Sigmoid colon (tissue), 6 donors: ENCODE measurements at regions not wholly inside any gene's neighbourhood (a gene's known extent, or its start where the extent isn't known, plus 50 kb on each side); places are given as distances from the start of the nearest gene placed in this dataset.

Experiments
- DNase-seq: peaks from one replicate; pipeline ENCODE4 v3.0.0-alpha.2; 2019
- H3K27ac ChIP-seq, 4 donors: fragments of 200-600 bp; sonication (generic); one replicate each; pipeline ENCODE4 v1.5.1; 2016 to 2019; ENCODE audit warnings: mild to moderate bottlenecking in 1 of 4
- H3K27me3 ChIP-seq, 3 donors: fragments of 200-600 bp; sonication (generic); one replicate each; pipeline ENCODE4 v1.5.1; 2019; ENCODE audit warnings: mild to moderate bottlenecking in 1 of 3
- H3K36me3 ChIP-seq, 4 donors: fragments of 200-600 bp; sonication (generic); one replicate each; pipeline ENCODE4 v1.5.1; 2016 to 2019
- H3K4me1 ChIP-seq, 4 donors: fragments of 200-600 bp; sonication (generic); one replicate each; pipeline ENCODE4 v1.5.1; 2017 to 2019
- H3K4me3 ChIP-seq, 4 donors: fragments of 200-600 bp; sonication (generic); one replicate each; pipeline ENCODE4 v1.5.1; 2017 to 2019; ENCODE audit warnings: mild to moderate bottlenecking in 2 of 4, moderate library complexity in 1 of 4
- H3K9me3 ChIP-seq, 4 donors: fragments of 200-600 bp in 3 of 4; sonication (generic) in 3 of 4; one replicate each; pipeline versions ENCODE4 v1.5.1 to v1.6.1; 2013 to 2019
- CTCF ChIP-seq, 4 experiments: fragments of 450-650 bp in 3 of 4; fragments of 200-600 bp in 1 of 4; IDR thresholded peaks; one replicate each; pipeline ENCODE4 v1.5.1; 2016 to 2019; ENCODE audit warnings: antibody characterized with exemption in 4 of 4, mild to moderate bottlenecking in 3 of 4, moderate library complexity in 2 of 4
- EP300 ChIP-seq, 4 donors: sonication (generic); formaldehyde crosslinking; IDR thresholded peaks; one replicate each; pipeline ENCODE4 v1.6.1; 2017; ENCODE audit warnings: antibody characterized with exemption in 4 of 4
- POLR2A ChIP-seq, 2 donors: fragments of 450-650 bp; IDR thresholded peaks; one replicate each; pipeline ENCODE4 v1.6.1; 2016; ENCODE audit warnings: antibody characterized with exemption in 2 of 2, mild to moderate bottlenecking in 2 of 2, moderate library complexity in 2 of 2
- POLR2AphosphoS5 ChIP-seq, 4 donors: sonication (generic); formaldehyde crosslinking; IDR thresholded peaks; one replicate each; pipeline ENCODE4 v1.6.1; 2017; ENCODE audit warnings: antibody characterized with exemption in 4 of 4
- WGBS, 2 donors: extraction: QIAGEN DNeasy Blood & Tissue Kit; methylation state at CpG; one replicate each; pipeline ENCODE4 v1.1.7; 2013; 5-methylcytosine and 5-hydroxymethylcytosine counted together
- intact Hi-C: fragments of 100-400 bp; cut with DNase I; formaldehyde crosslinking; loops from one replicate; pipeline ENCODE4 v1.15.1; 2023
- donor health status: healthy with polysubstance abuse.
- donor health status: healthy.

- no peak overlapping the region for H3K27ac ChIP-seq
- WGBS, 2 donors: 69 to 80% methylated on average over 5 of the region's 5 CpGs
- TF ChIP-seq CTCF (IDR thresholded peaks at IDR 0.05) (no peak), POLR2A (IDR thresholded peaks at IDR 0.05) (no peak), POLR2AphosphoS5 (IDR thresholded peaks at IDR 0.05) (no peak), EP300 (IDR thresholded peaks at IDR 0.05) (no peak)
- intact Hi-C loops: no loop called here
- DNase-seq: no peak
- H3K36me3 ChIP-seq: no peaks in the 10 kb centered on the region
- H3K9me3 ChIP-seq: no peaks in the 10 kb centered on the region
- no peaks in the 10 kb centered on the region for H3K27me3 ChIP-seq
- no peaks in the 10 kb centered on the region for H3K4me1 ChIP-seq
- no peak overlapping the region for H3K4me3 ChIP-seq
Measured at GRCh38 chr10:110419265-110419664, 78.4 kb upstream of the DUSP5 start.

- intact Hi-C loops: no loop called here
- WGBS, 2 donors: 94 to 97% methylated on average over 2 of the region's 2 CpGs
- H3K27me3 ChIP-seq: no peaks in the 10 kb centered on the region
Measured at GRCh38 chr10:110420401-110421193, 77.1 kb upstream of the DUSP5 start.

GRCh38 chr10:110421512-110422138 is 76.1 kb upstream of the DUSP5 start:
- H3K9me3 ChIP-seq: no peaks in the 10 kb centered on the region
- 76 to 78% methylated on average over 3 of the region's 3 CpGs for WGBS, 2 donors
- no peak for DNase-seq
- TF ChIP-seq EP300 (IDR thresholded peaks at IDR 0.05) (no peak), CTCF (IDR thresholded peaks at IDR 0.05) (no peak), POLR2A (IDR thresholded peaks at IDR 0.05) (no peak), POLR2AphosphoS5 (IDR thresholded peaks at IDR 0.05) (no peak)
- no peak overlapping the region for H3K27ac ChIP-seq
- intact Hi-C loops: no loop called here
- no peak overlapping the region for H3K4me3 ChIP-seq
- H3K4me1 ChIP-seq: peaks cover 0 to 6% (median 0%) of the 10 kb centered on the region in 4 donors
- H3K27me3 ChIP-seq: no peaks in the 10 kb centered on the region
- no peaks in the 10 kb centered on the region for H3K36me3 ChIP-seq

More at GRCh38 chr10:110420401-110421193, 77.1 kb upstream of the DUSP5 start:
- H3K9me3 ChIP-seq: no peaks in the 10 kb centered on the region
- H3K4me3 ChIP-seq: no peak overlapping the region
- H3K4me1 ChIP-seq: no peaks in the 10 kb centered on the region
- TF ChIP-seq POLR2AphosphoS5 (IDR thresholded peaks at IDR 0.05) (no peak), POLR2A (IDR thresholded peaks at IDR 0.05) (no peak), CTCF (IDR thresholded peaks at IDR 0.05) (no peak)
- no peak for DNase-seq
- no peak overlapping the region for H3K27ac ChIP-seq
- no peaks in the 10 kb centered on the region for H3K36me3 ChIP-seq

- intact Hi-C loops: no loop called here
- DNase-seq: no peak
- no peaks in the 10 kb centered on the region for H3K36me3 ChIP-seq
- H3K9me3 ChIP-seq: no peaks in the 10 kb centered on the region
- H3K27ac ChIP-seq: no peak overlapping the region
- TF ChIP-seq EP300 (IDR thresholded peaks at IDR 0.05) (no peak), POLR2A (IDR thresholded peaks at IDR 0.05) (no peak), POLR2AphosphoS5 (IDR thresholded peaks at IDR 0.05) (no peak), CTCF (IDR thresholded peaks at IDR 0.05) (no peak)
- no peaks in the 10 kb centered on the region for H3K27me3 ChIP-seq
- peaks cover 0 to 7% (median 0%) of the 10 kb centered on the region in 4 donors for H3K4me1 ChIP-seq
- WGBS, 2 donors: 93 to 96% methylated on average over 2 of the region's 2 CpGs
- no peak overlapping the region for H3K4me3 ChIP-seq
Measured at GRCh38 chr10:110422548-110422947, 75.2 kb upstream of the DUSP5 start.
